ENCODE measurements at regions not wholly inside any gene's neighbourhood (a gene's known extent, or its start where the extent isn't known, plus 50 kb on each side); places are given as distances from the start of the nearest gene placed in this dataset.

DNA sequence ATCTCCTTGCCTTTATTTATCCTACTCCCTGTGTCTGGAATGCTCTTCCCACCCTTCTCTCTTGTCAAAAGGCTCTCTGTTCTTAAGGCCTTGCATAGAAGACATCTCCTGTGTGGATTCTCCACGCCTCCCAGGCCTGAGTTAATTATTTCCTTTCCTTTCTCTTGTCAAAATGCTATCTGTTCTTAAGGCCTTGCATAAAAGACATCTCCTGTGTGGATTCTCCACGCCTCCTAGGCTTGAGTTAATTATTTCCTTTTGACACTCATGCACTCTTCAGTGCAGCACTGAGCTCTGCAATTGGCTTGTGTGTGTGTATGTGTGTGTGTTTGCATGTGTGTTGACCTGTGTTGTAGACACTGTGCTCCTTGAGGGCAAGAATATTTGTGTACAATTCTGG lies 52.1 kb upstream of the DCD start:
- Mint-ChIP-seq H3K9me3 (no peaks in the 10 kb centered on the region), H3K4me1 (no peaks in the 10 kb centered on the region), H3K27me3 (peaks cover 7 to 8% of the 10 kb centered on the region in 2 donors), H3K36me3 (no peaks in the 10 kb centered on the region), H3K4me3 (no peak overlapping the region), H3K27ac (no peak overlapping the region)
- intact Hi-C loops (cut with micrococcal nuclease), result loop anchor here (5.0 kb wide), 1 partner anchor 152 kb away; the partner anchor contains the start of gene MUCL1
- Histone ChIP-seq H3K9me3 (ENCODE audit: control insufficient read depth in 1 of 2, low read length in 2 of 2) (no peaks in the 10 kb centered on the region), H3K27ac (ENCODE audit: low read depth, low read length) (no peak overlapping the region), H3K36me3 (ENCODE audit: insufficient read depth, low read length) (no peaks in the 10 kb centered on the region), H3K4me3 (ENCODE audit: low read length in 2 of 2) (no peak overlapping the region), H3K27me3 (ENCODE audit: insufficient read depth, low read length) (no peaks in the 10 kb centered on the region), H3K4me1 (ENCODE audit: insufficient read depth, low read length) (no peaks in the 10 kb centered on the region)
- DNase-seq, result no peak
- ChIA-PET POLR2A (ENCODE audit: partially characterized antibody) (no interaction called here), CTCF (ENCODE audit: partially characterized antibody) (interaction anchor here (1.9 to 4.1 kb wide), 7 partner anchors 9 to 442 kb away, joined by 10 to 57 read pairs (median 15); no protein-coding TSS in a partner anchor)

Data from CD4-positive, alpha-beta memory T cell (primary cell).